B cell (primary cell): ENCODE measurements at regions not wholly inside any gene's neighbourhood (a gene's known extent, or its start where the extent isn't known, plus 50 kb on each side); places are given as distances from the start of the nearest gene placed in this dataset.

Experiments
- ATAC-seq: fragments of 200-7000 bp; cut with Tn5 transposase; one replicate; pipeline ENCODE4 v1.10.0; 2021; ENCODE audit warnings: low read depth, mild to moderate bottlenecking, moderate number of reproducible peaks, moderate library complexity
- CTCF ChIA-PET: fragments of 350-600 bp; sonication (Branson Sonifier 250); formaldehyde crosslinking; loops from one replicate; lab custom pipeline; 2021; ENCODE audit warnings: antibody characterized with exemption, inconsistent platforms; lab: Charles Lee
- POLR2A ChIA-PET: fragments of 350-600 bp; sonication (Branson Sonifier 250); formaldehyde crosslinking; loops from one replicate; lab custom pipeline; 2021; ENCODE audit warnings: antibody characterized with exemption; lab: Charles Lee
- DNase-seq: peaks from one replicate; pipeline ENCODE4 v3.0.0; 2013
- H2AFZ ChIP-seq: 2 replicates; pipeline ENCODE4 v1.6.1; 2012; ENCODE audit warnings: mild to moderate bottlenecking, low read depth, low read length; ENCODE audit not compliant: insufficient read depth, poor library complexity, severe bottlenecking
- H3K27ac ChIP-seq, 2 donors: 1 replicate in 1 of 2; 2 replicates in 1 of 2; pipeline ENCODE4 v1.5.1; 2012 to 2013; ENCODE audit warnings: low read length in 2 of 2, mild to moderate bottlenecking in 2 of 2, moderate library complexity in 1 of 2
- H3K27me3 ChIP-seq, 4 experiments: fragments of 200-600 bp in 1 of 4; sonication (generic) in 1 of 4; replicated peaks in 1 of 4; 1 replicate in 2 of 4; 2 replicates in 2 of 4; pipeline versions ENCODE4 v1.6.1 to v1.7.0; 2013 to 2016; ENCODE audit warnings: low read length in 3 of 4, mild to moderate bottlenecking in 2 of 4, mixed read lengths in 1 of 4, moderate library complexity in 1 of 4; ENCODE audit not compliant: insufficient read depth in 4 of 4, control insufficient read depth in 3 of 4; ENCODE audit errors: control extremely low read depth in 1 of 4
- H3K36me3 ChIP-seq, 2 experiments: replicated peaks in 1 of 2; 1 replicate in 1 of 2; 2 replicates in 1 of 2; pipeline versions ENCODE4 v1.6.1 to v1.7.1; 2013; ENCODE audit warnings: low read length in 1 of 2; ENCODE audit not compliant: insufficient read depth in 2 of 2, control insufficient read depth in 1 of 2; ENCODE audit errors: control extremely low read depth in 1 of 2, extremely low read depth in 1 of 2
- H3K4me1 ChIP-seq, 2 donors: fragments of 200-600 bp in 1 of 2; sonication (generic) in 1 of 2; 1 replicate in 1 of 2; 2 replicates in 1 of 2; pipeline versions ENCODE4 v1.5.1 to v1.6.1; 2013 to 2017; ENCODE audit warnings: low read length in 2 of 2; ENCODE audit not compliant: control insufficient read depth in 2 of 2, insufficient read depth in 2 of 2
- H3K4me2 ChIP-seq: replicated peaks from 2 replicates; pipeline ENCODE3; 2012; ENCODE audit warnings: mild to moderate bottlenecking, low read depth, low read length; ENCODE audit not compliant: poor library complexity, severe bottlenecking
- H3K4me3 ChIP-seq, 5 experiments: fragments of 200-600 bp in 1 of 5; sonication (generic) in 1 of 5; 1 replicate in 3 of 5; 2 replicates in 2 of 5; pipeline versions ENCODE4 v1.5.1 to v1.7.0; 2011 to 2016; ENCODE audit warnings: low read length in 4 of 5, mild to moderate bottlenecking in 4 of 5, low read depth in 2 of 5, control low read depth in 1 of 5, moderate library complexity in 1 of 5; ENCODE audit not compliant: insufficient read depth in 1 of 5; ENCODE audit errors: control extremely low read depth in 1 of 5, extremely low read depth in 1 of 5
- H3K79me2 ChIP-seq: fragments of 200-600 bp; sonication (generic); one replicate; pipeline ENCODE4 v1.6.0; 2016; ENCODE audit warnings: low read length; ENCODE audit not compliant: control insufficient read depth, insufficient read depth
- H3K9ac ChIP-seq: fragments of 200-600 bp; sonication (generic); 2 replicates; pipeline ENCODE4 v1.6.1; 2017; ENCODE audit warnings: mild to moderate bottlenecking, low read length, moderate library complexity
- H3K9me3 ChIP-seq, 3 donors: one replicate each; pipeline versions ENCODE4 v1.6.1 to v1.7.1; 2013; ENCODE audit warnings: low read length in 2 of 3; ENCODE audit not compliant: control insufficient read depth in 2 of 3, insufficient read depth in 1 of 3; ENCODE audit errors: control extremely low read depth in 1 of 3
- H4K20me1 ChIP-seq: 2 replicates; pipeline ENCODE4 v1.6.0; 2012; ENCODE audit warnings: mild to moderate bottlenecking, low read length; ENCODE audit not compliant: insufficient read depth, control insufficient read depth, poor library complexity, severe bottlenecking
- H3K27ac Mint-ChIP-seq: one replicate; pipeline ENCODE4 v1.8.0; 2021; ENCODE audit warnings: mixed read lengths
- H3K27me3 Mint-ChIP-seq: one replicate; pipeline ENCODE4 v1.8.0; 2021; ENCODE audit warnings: mixed read lengths
- H3K4me1 Mint-ChIP-seq: one replicate; pipeline ENCODE4 v1.8.0; 2021; ENCODE audit warnings: mixed read lengths
- H3K4me3 Mint-ChIP-seq: one replicate; pipeline ENCODE4 v1.8.0; 2021; ENCODE audit warnings: mixed read lengths
- H3K9me3 Mint-ChIP-seq: one replicate; pipeline ENCODE4 v1.8.0; 2022; ENCODE audit warnings: mixed read lengths; ENCODE audit not compliant: insufficient read depth
- EZH2 ChIP-seq: IDR thresholded peaks from 2 replicates; pipeline ENCODE4 v1.6.1; 2012; ENCODE audit warnings: borderline replicate concordance, low read depth, mild to moderate bottlenecking, moderate library complexity, low read length; ENCODE audit not compliant: insufficient read depth, poor library complexity, severe bottlenecking
- WGBS: methylation state at CpG from one replicate; pipeline ENCODE4 v1.1.5; 2013; ENCODE audit warnings: missing lambda C conversion rate; ENCODE audit not compliant: insufficient coverage; 5-methylcytosine and 5-hydroxymethylcytosine counted together
- intact Hi-C: fragments of 100-400 bp; cut with micrococcal nuclease; formaldehyde crosslinking; loops from one replicate; pipeline ENCODE4 v1.10.0; 2022
- TF ChIP-seq, protein P1 (sequence below): fragments of 200-600 bp; IDR thresholded peaks from one replicate; pipeline ENCODE4 v1.8.0; 2022; ENCODE audit warnings: antibody characterized with exemption, mild to moderate bottlenecking

DNA sequence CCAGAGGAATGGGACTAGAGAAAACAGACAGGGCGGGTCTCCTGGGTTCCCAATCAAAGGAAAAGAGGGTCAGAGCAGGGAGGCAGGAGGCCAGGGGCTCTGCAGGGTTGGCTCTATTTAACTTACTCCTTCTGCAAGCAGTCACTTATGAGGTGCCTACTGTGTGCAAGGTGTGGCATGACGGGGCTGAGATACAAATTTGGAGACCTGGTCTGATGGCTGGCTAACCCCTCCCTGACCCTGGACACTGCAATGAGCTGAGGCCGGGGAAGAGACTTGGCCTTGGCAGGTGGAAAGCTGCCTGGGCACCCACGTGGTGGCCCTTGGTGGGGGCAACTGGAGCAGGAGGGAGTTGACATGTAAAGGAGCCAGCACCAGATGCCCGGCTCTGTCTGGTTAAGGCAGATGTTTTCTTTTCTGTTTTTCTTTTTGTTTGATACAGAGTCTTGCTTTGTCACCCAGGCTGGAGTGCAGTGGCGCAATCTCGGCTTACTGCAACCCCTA, 148.5 kb upstream of the GATA6 start:
- Histone ChIP-seq H3K79me2 (no peaks in the 10 kb centered on the region), H3K9me3 (no peaks in the 10 kb centered on the region), H3K4me3 (no peak overlapping the region), H4K20me1 (no peaks in the 10 kb centered on the region), H3K36me3 (no peaks in the 10 kb centered on the region), H3K27me3 (no peaks in the 10 kb centered on the region), H3K9ac (no peak overlapping the region), H2AFZ (no peak overlapping the region), H3K4me1 (no peaks in the 10 kb centered on the region), H3K27ac (no peak overlapping the region), H3K4me2 (no peak overlapping the region)
- H3K4me1 Mint-ChIP-seq, result no peaks in the 10 kb centered on the region
- 73% methylated on average over 3 of the region's 7 CpGs for whole genome bisulfite sequencing
- ATAC-seq, result no peak
- peaks cover 3% of the 10 kb centered on the region for H3K27me3 Mint-ChIP-seq
- H3K4me3 Mint-ChIP-seq, result no peak overlapping the region
- H3K9me3 Mint-ChIP-seq, result no peaks in the 10 kb centered on the region
- CTCF ChIA-PET, result no interaction called here
- TF ChIP-seq, protein P1, sequence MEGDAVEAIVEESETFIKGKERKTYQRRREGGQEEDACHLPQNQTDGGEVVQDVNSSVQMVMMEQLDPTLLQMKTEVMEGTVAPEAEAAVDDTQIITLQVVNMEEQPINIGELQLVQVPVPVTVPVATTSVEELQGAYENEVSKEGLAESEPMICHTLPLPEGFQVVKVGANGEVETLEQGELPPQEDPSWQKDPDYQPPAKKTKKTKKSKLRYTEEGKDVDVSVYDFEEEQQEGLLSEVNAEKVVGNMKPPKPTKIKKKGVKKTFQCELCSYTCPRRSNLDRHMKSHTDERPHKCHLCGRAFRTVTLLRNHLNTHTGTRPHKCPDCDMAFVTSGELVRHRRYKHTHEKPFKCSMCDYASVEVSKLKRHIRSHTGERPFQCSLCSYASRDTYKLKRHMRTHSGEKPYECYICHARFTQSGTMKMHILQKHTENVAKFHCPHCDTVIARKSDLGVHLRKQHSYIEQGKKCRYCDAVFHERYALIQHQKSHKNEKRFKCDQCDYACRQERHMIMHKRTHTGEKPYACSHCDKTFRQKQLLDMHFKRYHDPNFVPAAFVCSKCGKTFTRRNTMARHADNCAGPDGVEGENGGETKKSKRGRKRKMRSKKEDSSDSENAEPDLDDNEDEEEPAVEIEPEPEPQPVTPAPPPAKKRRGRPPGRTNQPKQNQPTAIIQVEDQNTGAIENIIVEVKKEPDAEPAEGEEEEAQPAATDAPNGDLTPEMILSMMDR, result no peak
- no peak for TF ChIP-seq EZH2
- POLR2A ChIA-PET, result no interaction called here
- H3K27ac Mint-ChIP-seq, result no peak overlapping the region
- no peak for DNase-seq
- intact Hi-C loops, result no loop called here

- H3K4me3 ChIP-seq, result no peak overlapping the region
- H3K4me1 ChIP-seq, result no peaks in the 10 kb centered on the region
- no peaks in the 10 kb centered on the region for H3K9me3 Mint-ChIP-seq
- H3K36me3 ChIP-seq, result no peaks in the 10 kb centered on the region
- no peaks in the 10 kb centered on the region for H3K4me1 Mint-ChIP-seq
- POLR2A ChIA-PET, result no interaction called here
- H3K4me2 ChIP-seq, result no peak overlapping the region
- H2AFZ ChIP-seq, result no peak overlapping the region
- CTCF ChIA-PET, result no interaction called here
- no peak overlapping the region for H3K27ac ChIP-seq
- WGBS, result 95% methylated on average over 5 of the region's 7 CpGs
- H3K27me3 Mint-ChIP-seq, result peaks cover 3% of the 10 kb centered on the region
- no peak overlapping the region for H3K9ac ChIP-seq
- no peaks in the 10 kb centered on the region for H4K20me1 ChIP-seq
- H3K4me3 Mint-ChIP-seq, result no peak overlapping the region
- no peak for TF ChIP-seq EZH2
- TF ChIP-seq, protein P1, result no peak
- intact Hi-C loops, result no loop called here
- no peaks in the 10 kb centered on the region for H3K9me3 ChIP-seq
- no peaks in the 10 kb centered on the region for H3K79me2 ChIP-seq
- ATAC-seq, result no peak
- no peak overlapping the region for H3K27ac Mint-ChIP-seq
- H3K27me3 ChIP-seq, result no peaks in the 10 kb centered on the region
- DNase-seq, result no peak
These were observed 147.7 kb upstream of the GATA6 start for GRCh38 chr18:22021701-22022100.
